ENCODE measurements at regions not wholly inside any gene's neighbourhood (a gene's known extent, or its start where the extent isn't known, plus 50 kb on each side); places are given as distances from the start of the nearest gene placed in this dataset.

GRCh38 chr18:5729983-5730699 is 165.2 kb downstream of the TMEM200C start:
- TF ChIP-seq CTCF (IDR thresholded peaks at IDR 0.05; ENCODE audit: low read depth, low read length), result no peak
- Histone ChIP-seq H3K4me3 (ENCODE audit: low read depth, low read length) (no peak overlapping the region), H3K27me3 (no peaks in the 10 kb centered on the region), H3K4me1 (no peaks in the 10 kb centered on the region), H3K36me3 (no peaks in the 10 kb centered on the region), H3K9me3 (no peaks in the 10 kb centered on the region)
- no peak for DNase-seq

GRCh38 chr18:5728531-5728930 is 166.8 kb downstream of the TMEM200C start:
- no peak for TF ChIP-seq CTCF (IDR thresholded peaks at IDR 0.05; ENCODE audit: low read depth, low read length)
- DNase-seq, result no peak
- no peaks in the 10 kb centered on the region for H3K9me3 ChIP-seq
- H3K27me3 ChIP-seq, result no peaks in the 10 kb centered on the region
- no peak overlapping the region for H3K4me3 ChIP-seq (ENCODE audit: low read depth, low read length)
- no peaks in the 10 kb centered on the region for H3K36me3 ChIP-seq
- no peaks in the 10 kb centered on the region for H3K4me1 ChIP-seq

- Histone ChIP-seq H3K36me3 (no peaks in the 10 kb centered on the region), H3K4me1 (no peaks in the 10 kb centered on the region), H3K9me3 (no peaks in the 10 kb centered on the region), H3K27me3 (no peaks in the 10 kb centered on the region), H3K4me3 (ENCODE audit: low read depth, low read length) (no peak overlapping the region)
- no peak for TF ChIP-seq CTCF (IDR thresholded peaks at IDR 0.05; ENCODE audit: low read depth, low read length)
- no peak for DNase-seq
These were observed 169.3 kb downstream of the TMEM200C start for GRCh38 chr18:5726011-5726410.

- H3K36me3 ChIP-seq, result no peaks in the 10 kb centered on the region
- no peak for TF ChIP-seq CTCF (IDR thresholded peaks at IDR 0.05; ENCODE audit: low read depth, low read length)
- H3K4me1 ChIP-seq, result no peaks in the 10 kb centered on the region
- no peaks in the 10 kb centered on the region for H3K9me3 ChIP-seq
- no peak for DNase-seq
- no peak overlapping the region for H3K4me3 ChIP-seq (ENCODE audit: low read depth, low read length)
- H3K27me3 ChIP-seq, result no peaks in the 10 kb centered on the region
These were observed 173.4 kb downstream of the TMEM200C start for GRCh38 chr18:5721924-5722323.

- DNase-seq, result no peak
These were observed 175.2 kb downstream of the TMEM200C start for GRCh38 chr18:5720132-5720531.

More at GRCh38 chr18:5720132-5720531, 175.2 kb downstream of the TMEM200C start:
- Histone ChIP-seq H3K36me3 (no peaks in the 10 kb centered on the region), H3K27me3 (no peaks in the 10 kb centered on the region), H3K9me3 (no peaks in the 10 kb centered on the region), H3K4me1 (no peaks in the 10 kb centered on the region), H3K4me3 (ENCODE audit: low read depth, low read length) (no peak overlapping the region)
- no peak for TF ChIP-seq CTCF (IDR thresholded peaks at IDR 0.05; ENCODE audit: low read depth, low read length)

All from BE2C (cell line).